A673 (cell line): ENCODE measurements at regions not wholly inside any gene's neighbourhood (a gene's known extent, or its start where the extent isn't known, plus 50 kb on each side); places are given as distances from the start of the nearest gene placed in this dataset.

Experiments
- BruUV-seq: library from RNA; stranded (reverse); fragments of 400-500 nt; replicated peaks from 2 replicates; lab custom pipeline; 2021; lab: Mats Ljungman, UMichigan
- CTCF ChIA-PET: fragments of 300-600 bp; sonication (Branson Sonifier 250); formaldehyde crosslinking; loops from one replicate; lab custom pipeline; 2022; ENCODE audit warnings: antibody characterized with exemption; lab: Charles Lee
- POLR2A ChIA-PET: fragments of 300-600 bp; sonication (Branson Sonifier 250); formaldehyde crosslinking; loops from one replicate; lab custom pipeline; 2022; ENCODE audit warnings: antibody characterized with exemption; ENCODE audit not compliant: low non-redundant PET; lab: Charles Lee
- DNase-seq: peaks from one replicate; pipeline ENCODE4 v3.0.0-alpha.2; 2015; ENCODE audit warnings: low spot score
- H3K27ac ChIP-seq: fragments of 200-600 bp; sonication (generic); 2 replicates; pipeline ENCODE4 v1.5.1; 2016; ENCODE audit warnings: mixed run types, low read depth, mild to moderate bottlenecking, mixed read lengths, antibody characterized with exemption, low read length; ENCODE audit not compliant: poor library complexity, severe bottlenecking
- H3K27me3 ChIP-seq: fragments of 200-600 bp; sonication (generic); replicated peaks from 2 replicates; pipeline ENCODE4 v1.6.1; 2017; ENCODE audit warnings: mixed run types, low read depth, mild to moderate bottlenecking, mixed read lengths, antibody characterized with exemption, low read length; ENCODE audit not compliant: insufficient read depth, poor library complexity
- H3K36me3 ChIP-seq: fragments of 200-600 bp; sonication (generic); 2 replicates; pipeline ENCODE4 v1.6.1; 2016; ENCODE audit warnings: mixed run types, mild to moderate bottlenecking, mixed read lengths, antibody characterized with exemption, low read length; ENCODE audit not compliant: insufficient read depth, poor library complexity, severe bottlenecking
- H3K4me1 ChIP-seq: fragments of 200-600 bp; sonication (generic); 2 replicates; pipeline ENCODE4 v1.6.1; 2017; ENCODE audit warnings: mixed run types, mild to moderate bottlenecking, mixed read lengths, antibody characterized with exemption, low read length; ENCODE audit not compliant: insufficient read depth, poor library complexity, severe bottlenecking
- H3K4me3 ChIP-seq: fragments of 200-600 bp; sonication (generic); 2 replicates; pipeline ENCODE4 v1.5.1; 2016; ENCODE audit warnings: low read depth, mixed run types, mild to moderate bottlenecking, mixed read lengths, low read length; ENCODE audit not compliant: poor library complexity, severe bottlenecking
- H3K9me3 ChIP-seq: fragments of 200-600 bp; sonication (generic); 2 replicates; pipeline ENCODE4 v1.6.1; 2016; ENCODE audit warnings: mixed run types, low read depth, mild to moderate bottlenecking, mixed read lengths, antibody characterized with exemption, low read length; ENCODE audit not compliant: poor library complexity, severe bottlenecking
- CTCF ChIP-seq: fragments of 300-800, 200-600 bp; sonication (generic); conservative IDR thresholded peaks from 2 replicates; pipeline ENCODE4 v1.5.1; 2017; ENCODE audit warnings: low read depth, mild to moderate bottlenecking, antibody characterized with exemption, low read length, moderate library complexity, mixed read lengths
- EZH2 ChIP-seq: fragments of 200-600 bp; sonication (generic); IDR thresholded peaks from 2 replicates; pipeline ENCODE4 v1.6.1; 2017; ENCODE audit warnings: borderline replicate concordance, low read depth, mild to moderate bottlenecking, mixed read lengths, antibody characterized with exemption, low read length; ENCODE audit not compliant: poor library complexity, severe bottlenecking
- intact Hi-C: fragments of 100-400 bp; cut with micrococcal nuclease; formaldehyde crosslinking; loops from one replicate; pipeline ENCODE4 v1.10.0; 2022; ENCODE audit not compliant: unreplicated experiment

- Histone ChIP-seq H3K9me3 (no peaks in the 10 kb centered on the region), H3K27me3 (peaks cover 25% of the 10 kb centered on the region), H3K27ac (no peak overlapping the region), H3K4me3 (no peak overlapping the region), H3K4me1 (no peaks in the 10 kb centered on the region), H3K36me3 (no peaks in the 10 kb centered on the region)
- TF ChIP-seq EZH2, result no peak
- no peak for TF ChIP-seq CTCF
- BruUV-seq, result no TSS peak
- CTCF ChIA-PET, result no interaction called here
- intact Hi-C loops, result no loop called here
- POLR2A ChIA-PET, result interaction anchor here (0.6 kb wide), 1 partner anchor 44 kb away, joined by 3 read pairs; no protein-coding TSS in a partner anchor
- no peak for DNase-seq
These were observed 554.4 kb downstream of the INHBA start for GRCh38 chr7:41148521-41148951.

GRCh38 chr7:41147606-41148485, 555.0 kb downstream of the INHBA start:
- BruUV-seq, result no TSS peak
- Histone ChIP-seq H3K4me1 (no peaks in the 10 kb centered on the region), H3K27ac (no peak overlapping the region), H3K4me3 (no peak overlapping the region), H3K9me3 (no peaks in the 10 kb centered on the region), H3K36me3 (no peaks in the 10 kb centered on the region), H3K27me3 (peaks cover 18% of the 10 kb centered on the region)
- ChIA-PET CTCF (no interaction called here), POLR2A (interaction anchor here (0.6 kb wide), 1 partner anchor 45 kb away, joined by 3 read pairs; no protein-coding TSS in a partner anchor)
- TF ChIP-seq CTCF (no peak), EZH2 (no peak)
- no peak for DNase-seq
- intact Hi-C loops, result no loop called here

- ChIA-PET CTCF (no interaction called here), POLR2A (no interaction called here)
- Histone ChIP-seq H3K4me3 (no peak overlapping the region), H3K4me1 (no peaks in the 10 kb centered on the region), H3K27me3 (peaks cover 4% of the 10 kb centered on the region), H3K9me3 (no peaks in the 10 kb centered on the region), H3K36me3 (no peaks in the 10 kb centered on the region), H3K27ac (no peak overlapping the region)
- no peak for DNase-seq
- intact Hi-C loops, result no loop called here
- no TSS peak for BruUV-seq
- TF ChIP-seq EZH2 (no peak), CTCF (no peak)
These were observed 556.5 kb downstream of the INHBA start for GRCh38 chr7:41146429-41146828.
